ENCODE measurements at regions not wholly inside any gene's neighbourhood (a gene's known extent, or its start where the extent isn't known, plus 50 kb on each side); places are given as distances from the start of the nearest gene placed in this dataset.

DNA sequence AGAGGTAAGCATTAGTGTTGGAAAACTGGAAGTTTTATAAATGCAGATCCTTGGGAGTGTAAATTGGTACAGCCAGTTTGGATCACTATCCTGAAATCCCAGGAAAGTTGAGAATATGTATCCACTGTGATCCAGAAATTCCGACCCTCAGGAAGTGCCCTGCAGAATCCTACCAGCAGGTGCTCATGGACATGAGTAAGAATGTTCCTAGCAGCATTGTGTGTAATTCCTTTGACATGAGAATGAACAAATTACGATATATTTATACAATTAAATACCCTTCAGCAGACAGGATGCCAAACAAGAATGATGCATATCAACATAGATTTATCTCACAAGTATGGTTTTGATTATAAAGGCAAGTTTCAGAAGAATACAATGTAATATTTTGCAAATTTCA lies 181.6 kb downstream of the XPNPEP1 start:
- TF ChIP-seq EZH2 (IDR thresholded peaks at IDR 0.05; ENCODE audit: borderline replicate concordance, insufficient read depth, low read length, poor library complexity, severe bottlenecking): no peak
- TF ChIP-seq, protein P1, sequence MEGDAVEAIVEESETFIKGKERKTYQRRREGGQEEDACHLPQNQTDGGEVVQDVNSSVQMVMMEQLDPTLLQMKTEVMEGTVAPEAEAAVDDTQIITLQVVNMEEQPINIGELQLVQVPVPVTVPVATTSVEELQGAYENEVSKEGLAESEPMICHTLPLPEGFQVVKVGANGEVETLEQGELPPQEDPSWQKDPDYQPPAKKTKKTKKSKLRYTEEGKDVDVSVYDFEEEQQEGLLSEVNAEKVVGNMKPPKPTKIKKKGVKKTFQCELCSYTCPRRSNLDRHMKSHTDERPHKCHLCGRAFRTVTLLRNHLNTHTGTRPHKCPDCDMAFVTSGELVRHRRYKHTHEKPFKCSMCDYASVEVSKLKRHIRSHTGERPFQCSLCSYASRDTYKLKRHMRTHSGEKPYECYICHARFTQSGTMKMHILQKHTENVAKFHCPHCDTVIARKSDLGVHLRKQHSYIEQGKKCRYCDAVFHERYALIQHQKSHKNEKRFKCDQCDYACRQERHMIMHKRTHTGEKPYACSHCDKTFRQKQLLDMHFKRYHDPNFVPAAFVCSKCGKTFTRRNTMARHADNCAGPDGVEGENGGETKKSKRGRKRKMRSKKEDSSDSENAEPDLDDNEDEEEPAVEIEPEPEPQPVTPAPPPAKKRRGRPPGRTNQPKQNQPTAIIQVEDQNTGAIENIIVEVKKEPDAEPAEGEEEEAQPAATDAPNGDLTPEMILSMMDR (IDR thresholded peaks at IDR 0.05; ENCODE audit: poor library complexity, severe bottlenecking): no peak
